Thyroid gland (tissue), 4 donors: ENCODE measurements at regions not wholly inside any gene's neighbourhood (a gene's known extent, or its start where the extent isn't known, plus 50 kb on each side); places are given as distances from the start of the nearest gene placed in this dataset.
A peak's percentile ranks its signal among the peaks of the same experiment; 100 is the strongest.

Source experiments
- POLR2A ChIP-seq, 2 donors: fragments of 450-650 bp; IDR thresholded peaks; one replicate each; pipeline ENCODE4 v1.6.1; 2017; ENCODE audit warnings: antibody characterized with exemption in 2 of 2, mild to moderate bottlenecking in 2 of 2, moderate library complexity in 1 of 2
- TF ChIP-seq, protein P1 (sequence below), 6 experiments: fragments of 200-600 bp in 3 of 6; fragments of 450-650 bp in 3 of 6; sonication (generic) in 3 of 6; IDR thresholded peaks; one replicate each; pipeline ENCODE4 v1.5.1; 2016 to 2019; ENCODE audit warnings: antibody characterized with exemption in 6 of 6, mild to moderate bottlenecking in 2 of 6, inconsistent platforms in 1 of 6, moderate library complexity in 1 of 6

DNA sequence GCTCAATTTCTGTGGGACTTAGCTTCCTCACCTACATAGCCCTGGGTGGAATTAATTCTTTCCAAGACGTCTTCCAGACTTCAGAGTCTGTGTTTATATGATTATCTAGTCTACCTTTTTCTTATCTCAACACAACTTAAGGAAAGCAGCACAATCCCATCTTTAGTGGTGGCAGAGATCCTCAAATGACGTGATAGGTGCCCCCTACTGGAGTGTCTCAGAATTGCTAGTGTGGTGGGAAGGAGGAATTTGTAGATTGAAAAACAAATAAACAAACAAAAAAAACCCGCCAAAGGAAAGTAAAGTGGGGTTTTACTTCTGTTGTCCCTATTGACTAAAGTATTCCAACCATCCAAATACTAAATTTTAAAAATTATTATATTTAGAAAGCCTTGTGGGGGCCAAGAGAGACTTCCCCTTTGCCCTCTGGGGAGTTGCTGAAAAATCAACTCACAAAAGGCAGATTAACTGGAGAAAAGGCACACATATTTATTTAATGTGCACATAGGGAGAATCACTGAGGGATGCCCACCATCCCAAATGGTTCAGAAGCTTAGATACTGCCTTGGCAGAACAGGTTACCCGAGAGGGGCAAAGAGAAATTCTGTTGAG, 283.3 kb downstream of the TMEM167A start:
- TF ChIP-seq, protein P1, sequence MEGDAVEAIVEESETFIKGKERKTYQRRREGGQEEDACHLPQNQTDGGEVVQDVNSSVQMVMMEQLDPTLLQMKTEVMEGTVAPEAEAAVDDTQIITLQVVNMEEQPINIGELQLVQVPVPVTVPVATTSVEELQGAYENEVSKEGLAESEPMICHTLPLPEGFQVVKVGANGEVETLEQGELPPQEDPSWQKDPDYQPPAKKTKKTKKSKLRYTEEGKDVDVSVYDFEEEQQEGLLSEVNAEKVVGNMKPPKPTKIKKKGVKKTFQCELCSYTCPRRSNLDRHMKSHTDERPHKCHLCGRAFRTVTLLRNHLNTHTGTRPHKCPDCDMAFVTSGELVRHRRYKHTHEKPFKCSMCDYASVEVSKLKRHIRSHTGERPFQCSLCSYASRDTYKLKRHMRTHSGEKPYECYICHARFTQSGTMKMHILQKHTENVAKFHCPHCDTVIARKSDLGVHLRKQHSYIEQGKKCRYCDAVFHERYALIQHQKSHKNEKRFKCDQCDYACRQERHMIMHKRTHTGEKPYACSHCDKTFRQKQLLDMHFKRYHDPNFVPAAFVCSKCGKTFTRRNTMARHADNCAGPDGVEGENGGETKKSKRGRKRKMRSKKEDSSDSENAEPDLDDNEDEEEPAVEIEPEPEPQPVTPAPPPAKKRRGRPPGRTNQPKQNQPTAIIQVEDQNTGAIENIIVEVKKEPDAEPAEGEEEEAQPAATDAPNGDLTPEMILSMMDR (IDR thresholded peaks at IDR 0.05), result peak; percentile 49 to 72 (median 60)
- no peak for TF ChIP-seq POLR2A (IDR thresholded peaks at IDR 0.05)
